ENCODE measurements at regions not wholly inside any gene's neighbourhood (a gene's known extent, or its start where the extent isn't known, plus 50 kb on each side); places are given as distances from the start of the nearest gene placed in this dataset.

GRCh38 chr5:81815321-81815720 lies 64.4 kb upstream of the SSBP2 start:
- TF ChIP-seq CTCF (conservative IDR thresholded peaks at IDR 0.05) (no peak), ZFX (IDR thresholded peaks at IDR 0.05) (no peak)

Data from C4-2B (cell line).